GM18861 (cell line): ENCODE measurements at regions not wholly inside any gene's neighbourhood (a gene's known extent, or its start where the extent isn't known, plus 50 kb on each side); places are given as distances from the start of the nearest gene placed in this dataset.

Experiments
- ATAC-seq: cut with Tn5 transposase; IDR thresholded peaks from one replicate; pipeline ENCODE4 v1.9.1; 2021; ENCODE audit not compliant: unreplicated experiment

- ATAC-seq, result no peak
Measured at GRCh38 chr1:117678246-117678977, 72.6 kb downstream of the TENT5C start.

- no peak for ATAC-seq
Measured at GRCh38 chr1:117679299-117679698, 73.5 kb downstream of the TENT5C start.

- no peak for ATAC-seq
Measured at GRCh38 chr1:117679868-117680267, 74.0 kb downstream of the TENT5C start.

GRCh38 chr1:117680316-117681002, 74.6 kb downstream of the TENT5C start:
- no peak for ATAC-seq

GRCh38 chr1:117681093-117681900, 75.4 kb downstream of the TENT5C start:
- ATAC-seq, result no peak

- ATAC-seq, result no peak
Measured at GRCh38 chr1:117681901-117682250, 76.0 kb downstream of the TENT5C start.

GRCh38 chr1:117682372-117682771, 76.5 kb downstream of the TENT5C start:
- no peak for ATAC-seq

GRCh38 chr1:117683571-117684285, 77.9 kb downstream of the TENT5C start:
- ATAC-seq, result no peak

- no peak for ATAC-seq
Measured at GRCh38 chr1:117685936-117686806, 80.3 kb downstream of the TENT5C start.

GRCh38 chr1:117686907-117687306, 81.1 kb downstream of the TENT5C start:
- ATAC-seq, result no peak

GRCh38 chr1:117689997-117690625, 84.3 kb downstream of the TENT5C start:
- ATAC-seq, result no peak

GRCh38 chr1:117691942-117692341, 86.1 kb downstream of the TENT5C start:
- ATAC-seq, result no peak

- ATAC-seq, result no peak
Measured at GRCh38 chr1:117694543-117694942, 88.7 kb downstream of the TENT5C start.

GRCh38 chr1:117695796-117696490, 90.1 kb downstream of the TENT5C start:
- ATAC-seq, result no peak

- ATAC-seq, result no peak
Measured at GRCh38 chr1:117696561-117696960, 90.7 kb downstream of the TENT5C start.

GRCh38 chr1:117697220-117697781, 91.5 kb downstream of the TENT5C start:
- no peak for ATAC-seq

GRCh38 chr1:117698398-117699160, 92.7 kb downstream of the TENT5C start:
- no peak for ATAC-seq

- no peak for ATAC-seq
Measured at GRCh38 chr1:117699953-117700352, 94.1 kb downstream of the TENT5C start.
